ENCODE measurements at regions not wholly inside any gene's neighbourhood (a gene's known extent, or its start where the extent isn't known, plus 50 kb on each side); places are given as distances from the start of the nearest gene placed in this dataset.
"Not testable (repeated sequence)": the region's sequence is repeated elsewhere in the genome, so short reads cannot be mapped to it uniquely, and the experiment has no call there.

DNA sequence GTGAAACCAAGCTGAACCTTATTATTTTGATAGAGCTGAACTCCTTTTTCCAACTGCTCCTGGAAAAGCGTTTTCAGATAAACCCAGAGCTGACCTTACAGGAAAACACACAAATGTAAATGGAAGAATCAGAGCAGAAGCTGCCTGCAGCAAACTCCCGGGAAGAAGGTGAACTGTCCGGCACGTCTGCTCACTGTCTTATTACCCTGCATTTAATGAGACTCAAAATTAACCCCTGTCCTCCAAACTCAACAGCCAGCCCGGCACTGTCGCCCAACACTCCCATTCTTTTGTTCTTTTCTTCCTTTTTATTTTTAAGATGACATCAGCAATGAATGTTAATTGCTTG, 1046.9 kb upstream of the FLRT2 start:
- Histone ChIP-seq H3K27me3 (ENCODE audit: insufficient read depth, poor library complexity, severe bottlenecking) (no peaks in the 10 kb centered on the region), H3K36me3 (ENCODE audit: low read depth) (no peaks in the 10 kb centered on the region), H3K4me1 (ENCODE audit: insufficient read depth, poor library complexity, severe bottlenecking) (peaks cover 29% of the 10 kb centered on the region), H3K4me3 (ENCODE audit: severe bottlenecking) (no peak overlapping the region), H3K27ac (ENCODE audit: poor library complexity, severe bottlenecking) (peak overlapping the region; percentile 51), H3K9me3 (ENCODE audit: severe bottlenecking) (no peaks in the 10 kb centered on the region)
- ATAC-seq (ENCODE audit: low read depth), result no peak
- DNase-seq (ENCODE audit: low spot score), result no peak
- TF ChIP-seq, protein P1, sequence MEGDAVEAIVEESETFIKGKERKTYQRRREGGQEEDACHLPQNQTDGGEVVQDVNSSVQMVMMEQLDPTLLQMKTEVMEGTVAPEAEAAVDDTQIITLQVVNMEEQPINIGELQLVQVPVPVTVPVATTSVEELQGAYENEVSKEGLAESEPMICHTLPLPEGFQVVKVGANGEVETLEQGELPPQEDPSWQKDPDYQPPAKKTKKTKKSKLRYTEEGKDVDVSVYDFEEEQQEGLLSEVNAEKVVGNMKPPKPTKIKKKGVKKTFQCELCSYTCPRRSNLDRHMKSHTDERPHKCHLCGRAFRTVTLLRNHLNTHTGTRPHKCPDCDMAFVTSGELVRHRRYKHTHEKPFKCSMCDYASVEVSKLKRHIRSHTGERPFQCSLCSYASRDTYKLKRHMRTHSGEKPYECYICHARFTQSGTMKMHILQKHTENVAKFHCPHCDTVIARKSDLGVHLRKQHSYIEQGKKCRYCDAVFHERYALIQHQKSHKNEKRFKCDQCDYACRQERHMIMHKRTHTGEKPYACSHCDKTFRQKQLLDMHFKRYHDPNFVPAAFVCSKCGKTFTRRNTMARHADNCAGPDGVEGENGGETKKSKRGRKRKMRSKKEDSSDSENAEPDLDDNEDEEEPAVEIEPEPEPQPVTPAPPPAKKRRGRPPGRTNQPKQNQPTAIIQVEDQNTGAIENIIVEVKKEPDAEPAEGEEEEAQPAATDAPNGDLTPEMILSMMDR (IDR thresholded peaks at IDR 0.05; ENCODE audit: poor library complexity, severe bottlenecking), result no peak

DNA sequence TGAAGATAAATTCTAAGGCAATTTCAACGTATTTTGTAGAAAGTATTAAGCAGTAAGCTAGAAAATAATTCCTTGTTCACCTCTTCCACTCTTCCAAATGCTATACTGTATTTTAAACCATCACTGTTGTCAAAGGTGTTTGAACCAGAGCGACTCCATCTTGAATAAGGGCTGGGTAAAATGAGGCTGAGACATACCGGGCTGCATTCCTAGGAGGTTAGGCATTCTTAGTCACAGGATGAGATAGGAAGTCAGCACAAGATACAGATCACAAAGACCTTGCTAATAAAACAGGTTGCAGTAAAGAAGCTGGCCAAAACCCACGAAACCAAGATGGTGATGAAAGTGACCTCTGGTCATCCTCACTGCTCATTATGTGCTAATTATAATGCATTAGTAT, 1045.7 kb upstream of the FLRT2 start:
- H3K9me3 ChIP-seq (ENCODE audit: severe bottlenecking); ATAC-seq (ENCODE audit: low read depth); DNase-seq (ENCODE audit: low spot score); H3K27ac ChIP-seq (ENCODE audit: poor library complexity, severe bottlenecking); H3K4me3 ChIP-seq (ENCODE audit: severe bottlenecking); H3K36me3 ChIP-seq (ENCODE audit: low read depth); H3K27me3 ChIP-seq (ENCODE audit: insufficient read depth, poor library complexity, severe bottlenecking): not testable (repeated sequence)
- peaks cover 29% of the 10 kb centered on the region for H3K4me1 ChIP-seq (ENCODE audit: insufficient read depth, poor library complexity, severe bottlenecking)

DNA sequence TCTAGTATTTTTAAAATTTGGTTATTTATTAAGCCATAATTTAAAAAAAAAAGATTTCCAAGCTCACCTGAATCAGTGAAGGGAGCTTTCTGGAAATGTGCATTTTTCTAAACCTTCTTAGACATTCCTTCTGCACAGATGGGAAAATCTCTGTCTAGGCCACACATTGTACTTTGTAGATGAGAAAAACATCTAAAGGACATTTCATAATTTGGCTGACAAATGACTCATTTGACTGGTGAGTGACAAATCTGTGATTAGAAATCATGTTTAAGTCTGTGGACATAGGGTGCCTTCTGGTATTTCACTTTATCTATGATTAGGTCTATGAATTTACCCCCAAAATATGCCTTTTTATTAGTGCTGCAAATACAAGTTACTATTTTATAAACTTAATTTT, 1044.9 kb upstream of the FLRT2 start:
- H3K36me3 ChIP-seq (ENCODE audit: low read depth), result no peaks in the 10 kb centered on the region
- DNase-seq (ENCODE audit: low spot score), result no peak
- H3K4me1 ChIP-seq (ENCODE audit: insufficient read depth, poor library complexity, severe bottlenecking), result peaks cover 29% of the 10 kb centered on the region
- no peak overlapping the region for H3K27ac ChIP-seq (ENCODE audit: poor library complexity, severe bottlenecking)
- H3K9me3 ChIP-seq (ENCODE audit: severe bottlenecking), result no peaks in the 10 kb centered on the region
- no peaks in the 10 kb centered on the region for H3K27me3 ChIP-seq (ENCODE audit: insufficient read depth, poor library complexity, severe bottlenecking)
- ATAC-seq (ENCODE audit: low read depth), result no peak
- H3K4me3 ChIP-seq (ENCODE audit: severe bottlenecking), result no peak overlapping the region
- TF ChIP-seq, protein P1 (IDR thresholded peaks at IDR 0.05; ENCODE audit: poor library complexity, severe bottlenecking), result no peak

DNA sequence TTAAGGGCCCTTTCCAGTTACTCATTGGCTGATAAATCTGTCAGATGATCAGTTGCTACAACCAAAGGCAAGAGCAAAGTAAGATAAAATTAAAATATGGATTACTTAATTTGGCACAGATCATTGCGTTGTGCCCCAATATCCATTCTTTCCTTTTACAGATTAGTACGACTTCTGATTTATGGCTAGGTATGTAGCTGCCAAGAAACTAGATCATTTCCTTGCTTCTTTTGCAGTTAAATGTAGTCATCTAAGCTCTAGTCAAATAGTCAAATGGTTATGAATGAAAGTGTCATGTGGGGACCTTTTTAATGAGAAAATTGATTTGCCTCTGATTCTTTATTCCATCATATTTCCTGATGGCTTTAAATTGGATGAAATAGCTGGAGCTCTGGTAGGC, 1039.9 kb upstream of the FLRT2 start:
- ATAC-seq (ENCODE audit: low read depth), result no peak
- Histone ChIP-seq H3K9me3 (ENCODE audit: severe bottlenecking) (no peaks in the 10 kb centered on the region), H3K4me3 (ENCODE audit: severe bottlenecking) (no peak overlapping the region), H3K36me3 (ENCODE audit: low read depth) (no peaks in the 10 kb centered on the region), H3K27me3 (ENCODE audit: insufficient read depth, poor library complexity, severe bottlenecking) (no peaks in the 10 kb centered on the region), H3K27ac (ENCODE audit: poor library complexity, severe bottlenecking) (no peak overlapping the region), H3K4me1 (ENCODE audit: insufficient read depth, poor library complexity, severe bottlenecking) (no peaks in the 10 kb centered on the region)
- no peak for DNase-seq (ENCODE audit: low spot score)
- TF ChIP-seq, protein P1 (IDR thresholded peaks at IDR 0.05; ENCODE audit: poor library complexity, severe bottlenecking), result no peak

DNA sequence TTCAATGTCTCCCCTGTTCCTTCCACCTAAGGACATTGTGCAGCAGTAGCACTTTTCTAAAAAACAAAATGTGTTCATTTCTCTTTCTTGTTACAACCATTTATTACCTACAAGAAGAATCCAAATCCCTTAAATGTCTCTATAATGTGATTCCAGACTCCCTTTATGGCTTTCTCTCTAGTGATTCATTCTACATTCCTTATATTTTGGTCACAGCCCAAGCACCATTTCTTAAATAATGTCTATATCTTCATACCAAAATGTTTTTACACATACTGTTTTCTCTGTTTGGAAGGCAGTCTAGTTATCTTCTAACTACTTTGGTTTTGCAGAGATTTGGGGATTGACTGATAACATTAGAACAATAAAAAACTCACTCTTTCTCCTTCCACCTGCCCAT, 1037.3 kb upstream of the FLRT2 start:
- TF ChIP-seq, protein P1 (IDR thresholded peaks at IDR 0.05; ENCODE audit: poor library complexity, severe bottlenecking), result no peak
- no peak for ATAC-seq (ENCODE audit: low read depth)
- H3K27me3 ChIP-seq (ENCODE audit: insufficient read depth, poor library complexity, severe bottlenecking), result no peaks in the 10 kb centered on the region
- H3K9me3 ChIP-seq (ENCODE audit: severe bottlenecking), result no peaks in the 10 kb centered on the region
- H3K27ac ChIP-seq (ENCODE audit: poor library complexity, severe bottlenecking), result no peak overlapping the region
- H3K4me1 ChIP-seq (ENCODE audit: insufficient read depth, poor library complexity, severe bottlenecking), result no peaks in the 10 kb centered on the region
- no peaks in the 10 kb centered on the region for H3K36me3 ChIP-seq (ENCODE audit: low read depth)
- H3K4me3 ChIP-seq (ENCODE audit: severe bottlenecking), result no peak overlapping the region
- DNase-seq (ENCODE audit: low spot score), result no peak

All from RWPE2 (cell line).